HepG2 (cell line): ENCODE measurements at regions not wholly inside any gene's neighbourhood (a gene's known extent, or its start where the extent isn't known, plus 50 kb on each side); places are given as distances from the start of the nearest gene placed in this dataset.

Experiments used
- ATAC-seq: fragments of 200-7000 bp; cut with Tn5 transposase; 3 replicates; pipeline ENCODE4 v1.9.1; 2020; ENCODE audit warnings: mild to moderate bottlenecking, moderate library complexity
- BruUV-seq: library from RNA; stranded (reverse); fragments of 400-500 nt; replicated peaks from 2 replicates; lab custom pipeline; 2021; lab: Mats Ljungman, UMichigan
- CTCF ChIA-PET: fragments of 300-600 bp; formaldehyde crosslinking; extraction: SDS; loops from one replicate; lab custom pipeline; 2021; ENCODE audit warnings: low total read pairs, inconsistent platforms, low intra/inter-chr PET ratio; lab: Yijun Ruan, JAX
- POLR2A ChIA-PET: fragments of 350-600 bp; sonication (Branson Sonifier 250); formaldehyde crosslinking; loops from one replicate; lab custom pipeline; 2020; ENCODE audit warnings: antibody characterized with exemption, inconsistent platforms; lab: Yijun Ruan, JAX
- DNase-seq: peaks from one replicate; pipeline ENCODE4 v3.0.0-alpha.2; 2015; ENCODE audit warnings: low spot score
- FAIRE-seq: peaks from 3 replicates; lab custom pipeline; 2011; peaks lifted over from hg19 to GRCh38; lab: Jason Lieb, UNC
- H2AFZ ChIP-seq: one replicate; pipeline ENCODE4 v1.6.1; 2011; ENCODE audit warnings: low read length, inconsistent platforms
- H3K27ac ChIP-seq: fragments of 300-600 bp; 3 replicates; pipeline ENCODE4 v1.8.0; 2011; ENCODE audit warnings: mixed run types, mild to moderate bottlenecking, mixed read lengths, low read length, inconsistent platforms; ENCODE audit not compliant: insufficient read depth; ENCODE audit errors: extremely low read length
- H3K27me3 ChIP-seq, 2 experiments: fragments of 200-600 bp in 1 of 2; 2 replicates in 1 of 2; 3 replicates in 1 of 2; pipeline versions ENCODE4 v1.6.0 to v1.8.0; 2011; ENCODE audit warnings: low read length in 2 of 2, mild to moderate bottlenecking in 2 of 2, moderate library complexity in 2 of 2, inconsistent platforms in 1 of 2; ENCODE audit not compliant: insufficient read depth in 2 of 2, control insufficient read depth in 1 of 2
- H3K36me3 ChIP-seq, 2 experiments: fragments of 200-600 bp in 1 of 2; replicated peaks in 1 of 2; 2 replicates in 1 of 2; 3 replicates in 1 of 2; pipeline versions ENCODE4 v1.5.1 to v1.8.0; 2011; ENCODE audit warnings: low read length in 2 of 2, inconsistent platforms in 1 of 2; ENCODE audit not compliant: insufficient read depth in 2 of 2, control insufficient read depth in 1 of 2
- H3K4me1 ChIP-seq: 2 replicates; pipeline ENCODE4 v1.5.1; 2012; ENCODE audit warnings: low read length, inconsistent platforms; ENCODE audit not compliant: insufficient read depth
- H3K4me2 ChIP-seq: 2 replicates; pipeline ENCODE4 v1.6.0; 2011; ENCODE audit warnings: low read depth, low read length, inconsistent platforms
- H3K4me3 ChIP-seq, 3 experiments: fragments of 200-600 bp in 1 of 3; sonication (generic), shearing (Covaris generic) in 1 of 3; replicated peaks in 1 of 3; 2 replicates each; pipeline ENCODE4 v1.5.1; 2011 to 2016; ENCODE audit warnings: low read length in 3 of 3, inconsistent platforms in 2 of 3, low read depth in 2 of 3, mild to moderate bottlenecking in 2 of 3, control low read depth in 1 of 3, mixed read lengths in 1 of 3; ENCODE audit not compliant: insufficient read depth in 1 of 3
- H3K79me2 ChIP-seq: one replicate; pipeline ENCODE4 v1.6.1; 2011; ENCODE audit warnings: low read length, inconsistent platforms; ENCODE audit not compliant: insufficient read depth
- H3K9ac ChIP-seq: 2 replicates; pipeline ENCODE4 v1.6.0; 2011; ENCODE audit warnings: mild to moderate bottlenecking, low read depth, low read length, inconsistent platforms; ENCODE audit not compliant: insufficient read depth
- H3K9me3 ChIP-seq: 2 replicates; pipeline ENCODE4 v1.5.1; 2012; ENCODE audit warnings: mild to moderate bottlenecking, low read length
- H4K20me1 ChIP-seq: 2 replicates; pipeline ENCODE4 v1.6.0; 2011; ENCODE audit warnings: inconsistent platforms, mild to moderate bottlenecking, low read length, moderate library complexity; ENCODE audit not compliant: insufficient read depth
- AKAP8 ChIP-seq: sonication (generic); formaldehyde crosslinking; IDR thresholded peaks from 2 replicates; pipeline ENCODE4 v1.5.1; 2020; ENCODE audit warnings: mild to moderate bottlenecking, missing genetic modification reagents
- BRD4 ChIP-seq: sonication (generic); formaldehyde crosslinking; IDR thresholded peaks from 2 replicates; pipeline ENCODE4 v1.4.0; 2020; ENCODE audit warnings: missing genetic modification reagents
- CREM ChIP-seq, 2 experiments: sonication (generic) in 1 of 2; formaldehyde crosslinking in 1 of 2; IDR thresholded peaks; 2 replicates each; pipeline versions ENCODE4 v1.4.0 to v1.6.1; 2016 to 2020; ENCODE audit warnings: antibody characterized with exemption in 1 of 2, mild to moderate bottlenecking in 1 of 2, missing genetic modification reagents in 1 of 2
- GLI4 ChIP-seq: sonication (generic); formaldehyde crosslinking; IDR thresholded peaks from 2 replicates; pipeline ENCODE4 v1.5.1; 2020; ENCODE audit warnings: missing genetic modification reagents, mild to moderate bottlenecking, moderate library complexity, borderline replicate concordance
- GRHL1 ChIP-seq: sonication (generic); formaldehyde crosslinking; conservative IDR thresholded peaks from 2 replicates; pipeline ENCODE4 v1.8.0; 2022; ENCODE audit warnings: missing genetic modification reagents
- NCOA1 ChIP-seq: sonication (generic); formaldehyde crosslinking; IDR thresholded peaks from 2 replicates; pipeline ENCODE4 v1.9.0; 2021; ENCODE audit warnings: missing genetic modification reagents
- NFATC3 ChIP-seq: sonication (generic); formaldehyde crosslinking; IDR thresholded peaks from 2 replicates; pipeline ENCODE4 v1.5.1; 2020; ENCODE audit warnings: mild to moderate bottlenecking, missing genetic modification reagents
- NR2F6 ChIP-seq, 2 experiments: IDR thresholded peaks; 2 replicates each; pipeline ENCODE4 v1.6.1; 2016; ENCODE audit warnings: antibody characterized with exemption in 1 of 2, mild to moderate bottlenecking in 1 of 2
- PCBP1 ChIP-seq: fragments of 200-400 bp; formaldehyde crosslinking; IDR thresholded peaks from 2 replicates; pipeline ENCODE4 v1.6.1; 2017; ENCODE audit warnings: mild to moderate bottlenecking, low read depth, low read length, borderline replicate concordance
- REXO4 ChIP-seq: sonication (generic); formaldehyde crosslinking; IDR thresholded peaks from 2 replicates; pipeline ENCODE4 v1.8.0; 2022; ENCODE audit warnings: missing genetic modification reagents, mild to moderate bottlenecking, borderline replicate concordance
- ZBTB2 ChIP-seq: sonication (generic); formaldehyde crosslinking; IDR thresholded peaks from 2 replicates; pipeline ENCODE4 v1.8.0; 2022; ENCODE audit warnings: low read depth, missing genetic modification reagents
- ZNF207 ChIP-seq: fragments of 450-650 bp; IDR thresholded peaks from 2 replicates; pipeline ENCODE4 v1.6.1; 2016; ENCODE audit warnings: antibody characterized with exemption, borderline replicate concordance
- ZNF224 ChIP-seq: sonication (generic); formaldehyde crosslinking; IDR thresholded peaks from 2 replicates; pipeline ENCODE4 v1.5.0; 2020; ENCODE audit warnings: mild to moderate bottlenecking, missing genetic modification reagents
- ZNF317 ChIP-seq: sonication (generic); formaldehyde crosslinking; IDR thresholded peaks from 2 replicates; pipeline ENCODE4 v1.5.0; 2020; ENCODE audit warnings: mild to moderate bottlenecking, missing genetic modification reagents
- ZNF501 ChIP-seq: sonication (generic); formaldehyde crosslinking; IDR thresholded peaks from 2 replicates; pipeline ENCODE4 v1.5.1; 2020; ENCODE audit warnings: mild to moderate bottlenecking, moderate library complexity, missing genetic modification reagents
- ZNF580 ChIP-seq: IDR thresholded peaks from 2 replicates; pipeline ENCODE4 v1.6.1; 2016; ENCODE audit warnings: low read depth, borderline replicate concordance
- ZNF616 ChIP-seq: sonication (generic); formaldehyde crosslinking; IDR thresholded peaks from 2 replicates; pipeline ENCODE4 v1.5.0; 2020; ENCODE audit warnings: low read depth, mild to moderate bottlenecking, missing genetic modification reagents
- ZNF652 ChIP-seq: IDR thresholded peaks from 2 replicates; pipeline ENCODE4 v1.6.1; 2016; ENCODE audit warnings: low read depth, borderline replicate concordance
- ZNF740 ChIP-seq: sonication (generic); formaldehyde crosslinking; IDR thresholded peaks from 2 replicates; pipeline ENCODE4 v1.4.0; 2020; ENCODE audit warnings: missing genetic modification reagents
- WGBS: methylation state at CpG from one replicate; pipeline ENCODE4 v1.1.6; 2017; ENCODE audit warnings: low lambda C conversion rate; 5-methylcytosine and 5-hydroxymethylcytosine counted together
- in situ Hi-C: cut with HindIII; loops from 2 replicates; pipeline ENCODE4 v1.10.0; 2017; ENCODE audit warnings: low pct_unique_long_range_greater_than_20kb; ENCODE audit not compliant: extremely low pct_ligation_motif_present
- intact Hi-C: fragments of 100-400 bp; cut with micrococcal nuclease; formaldehyde crosslinking; loops from one replicate; pipeline ENCODE4 v1.10.0; 2022; ENCODE audit not compliant: unreplicated experiment

GRCh38 chr2:15817748-15818147, 122.6 kb upstream of the MYCN start:
- ATAC-seq (no peak), FAIRE-seq (no peak), DNase-seq (no peak)
- H3K79me2 ChIP-seq, result no peaks in the 10 kb centered on the region
- TF ChIP-seq AKAP8 (CRISPR knock-in tag) (no peak), ZNF652 (CRISPR knock-in tag) (no peak), NCOA1 (no peak), PCBP1 (no peak), ZNF616 (no peak), GRHL1 (CRISPR knock-in tag) (no peak), GLI4 (CRISPR knock-in tag) (no peak), REXO4 (no peak), ZNF224 (CRISPR knock-in tag) (no peak), ZNF317 (CRISPR knock-in tag) (no peak), NFATC3 (CRISPR knock-in tag) (no peak), ZNF580 (CRISPR knock-in tag) (no peak), BRD4 (CRISPR knock-in tag) (no peak), ZBTB2 (CRISPR knock-in tag) (no peak), ZNF207 (no peak), ZNF740 (CRISPR knock-in tag) (no peak), CREM (IDR thresholded peaks at IDR 0.05) (no peak), CREM (CRISPR knock-in tag; IDR thresholded peaks at IDR 0.05) (no peak), NR2F6 (IDR thresholded peaks at IDR 0.05) (no peak), NR2F6 (CRISPR knock-in tag; IDR thresholded peaks at IDR 0.05) (no peak), ZNF501 (CRISPR knock-in tag) (no peak)
- no peaks in the 10 kb centered on the region for H3K9me3 ChIP-seq
- 2% methylated on average over 6 of the region's 6 CpGs for WGBS
- H3K4me3 ChIP-seq, result no peak overlapping the region
- no TSS peak for BruUV-seq
- no peaks in the 10 kb centered on the region for H3K36me3 ChIP-seq
- in situ Hi-C loops (no loop called here), intact Hi-C loops (no loop called here)
- no peak overlapping the region for H3K9ac ChIP-seq
- POLR2A ChIA-PET, result no interaction called here
- H3K4me2 ChIP-seq, result no peak overlapping the region
- H2AFZ ChIP-seq, result no peak overlapping the region
- H4K20me1 ChIP-seq, result no peaks in the 10 kb centered on the region
- CTCF ChIA-PET, result no interaction called here
- no peaks in the 10 kb centered on the region for H3K4me1 ChIP-seq
- no peak overlapping the region for H3K27ac ChIP-seq
- H3K27me3 ChIP-seq, result peaks cover 5 to 59% of the 10 kb centered on the region in 2 experiments; a peak in 3 of 5 replicates
